GM18868 (cell line): ENCODE measurements at regions not wholly inside any gene's neighbourhood (a gene's known extent, or its start where the extent isn't known, plus 50 kb on each side); places are given as distances from the start of the nearest gene placed in this dataset.
"Not testable (repeated sequence)": the region's sequence is repeated elsewhere in the genome, so short reads cannot be mapped to it uniquely, and the experiment has no call there.

Source experiments
- ATAC-seq: cut with Tn5 transposase; IDR thresholded peaks from one replicate; pipeline ENCODE4 v1.9.1; 2021; ENCODE audit warnings: mild to moderate bottlenecking, moderate library complexity; ENCODE audit not compliant: unreplicated experiment

DNA sequence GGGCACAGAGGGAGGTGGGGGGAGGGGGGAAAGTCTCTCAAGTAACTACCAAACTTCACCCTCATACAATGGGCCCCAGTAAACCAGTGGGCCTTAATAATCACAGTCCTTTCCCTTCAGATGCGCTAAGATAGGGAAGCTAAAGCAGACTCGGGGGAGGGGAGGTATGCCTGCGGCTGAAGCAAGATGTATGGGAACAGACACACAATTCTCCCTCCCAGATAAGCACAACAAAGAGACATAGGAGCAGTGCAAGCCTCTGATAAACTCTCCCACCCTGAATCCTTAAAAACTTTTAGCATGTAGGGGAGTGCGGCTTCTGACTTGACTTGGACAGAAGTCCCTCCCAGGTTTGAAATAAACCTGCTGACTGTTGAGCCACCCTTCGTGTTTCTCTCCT is 54.7 kb downstream of the PROP1 start:
- not testable (repeated sequence) for ATAC-seq

GRCh38 chr5:177939246-177940171 is 56.5 kb downstream of the PROP1 start:
- ATAC-seq, result not testable (repeated sequence)

DNA sequence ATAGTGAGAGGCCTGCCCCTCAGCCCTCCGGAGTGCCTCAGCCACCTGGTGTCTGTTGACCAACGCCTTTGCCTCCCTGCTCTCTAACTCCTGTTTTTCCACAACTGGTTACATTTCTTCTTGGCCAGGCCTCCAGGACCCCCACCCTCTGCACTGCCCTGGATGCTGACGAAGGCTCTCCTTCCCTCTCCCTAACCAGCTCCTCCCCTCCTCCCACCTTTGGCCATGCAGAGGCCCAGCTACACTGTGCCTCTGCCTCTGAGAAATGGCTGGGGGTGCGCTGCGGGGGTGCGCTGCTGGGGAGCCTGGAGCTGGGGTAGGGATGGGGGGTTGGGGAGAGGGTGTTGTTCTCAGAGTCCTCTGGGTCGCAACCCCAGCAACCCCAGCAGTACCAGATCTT is 57.3 kb downstream of the PROP1 start:
- not testable (repeated sequence) for ATAC-seq

DNA sequence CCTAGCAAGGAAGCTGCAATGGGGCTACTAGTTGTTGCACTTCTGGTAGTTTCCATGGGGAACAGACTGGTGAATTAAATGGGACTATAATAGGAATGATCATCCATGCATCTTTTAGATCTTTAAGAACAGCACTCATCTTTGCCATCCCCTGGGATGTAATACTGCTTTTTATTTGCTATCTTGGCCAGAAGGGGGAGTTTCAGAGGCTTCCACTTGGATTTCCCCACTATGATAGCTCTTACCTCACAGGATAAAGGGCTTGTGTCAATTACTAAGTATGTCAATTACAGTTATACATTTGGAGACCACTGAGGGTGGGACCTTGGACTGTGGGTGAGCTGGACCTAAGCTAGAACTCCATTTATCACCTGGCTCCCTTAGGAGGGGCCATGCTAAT is 61.8 kb downstream of the PROP1 start:
- ATAC-seq, result not testable (repeated sequence)

GRCh38 chr5:177930269-177931022 is 65.6 kb downstream of the PROP1 start:
- ATAC-seq, result not testable (repeated sequence)

GRCh38 chr5:177929618-177930017 is 66.4 kb downstream of the PROP1 start:
- ATAC-seq, result not testable (repeated sequence)

DNA sequence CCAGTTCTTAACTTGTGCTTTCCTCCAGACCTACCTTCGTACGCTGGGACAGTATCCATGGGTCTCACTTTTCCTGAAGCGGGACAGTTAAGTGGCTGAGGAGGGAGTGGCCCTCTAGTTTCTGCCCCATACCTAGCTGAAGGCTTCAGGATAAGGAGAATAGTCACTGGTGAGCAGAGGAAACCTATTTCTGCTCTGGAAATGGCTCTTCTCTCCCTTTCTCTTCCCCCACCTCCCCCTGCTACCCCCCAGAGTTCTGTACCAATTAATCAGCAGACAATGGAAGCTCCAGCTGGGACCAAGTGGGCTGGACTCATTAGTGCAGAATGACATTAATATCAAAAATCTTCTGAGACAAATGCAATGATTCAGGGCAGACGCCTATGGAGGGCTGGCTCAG is 68.5 kb downstream of the PROP1 start:
- not testable (repeated sequence) for ATAC-seq

DNA sequence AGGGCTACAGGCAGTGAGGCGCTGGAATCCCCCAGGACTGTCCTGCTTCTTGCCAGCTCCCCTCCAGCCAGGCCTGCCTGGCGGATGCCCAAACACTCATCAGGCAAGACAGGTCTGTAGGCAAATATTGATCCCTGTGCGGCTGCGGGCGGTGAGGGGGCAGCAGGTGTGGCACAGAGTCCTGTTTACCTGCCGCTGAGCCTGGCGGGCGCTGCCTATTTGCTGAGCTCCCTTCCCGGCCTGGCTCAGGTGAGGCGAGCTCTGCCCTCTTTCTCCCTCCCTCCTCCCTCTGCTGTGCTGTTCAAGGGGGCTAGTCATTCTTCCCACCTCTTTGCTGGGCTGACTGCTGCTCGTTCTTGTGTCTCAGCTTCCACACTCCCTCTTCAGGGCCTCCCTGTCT is 71.5 kb downstream of the PROP1 start:
- ATAC-seq, result not testable (repeated sequence)

- not testable (repeated sequence) for ATAC-seq
Measured at GRCh38 chr5:177923837-177924236, 72.2 kb downstream of the PROP1 start.

DNA sequence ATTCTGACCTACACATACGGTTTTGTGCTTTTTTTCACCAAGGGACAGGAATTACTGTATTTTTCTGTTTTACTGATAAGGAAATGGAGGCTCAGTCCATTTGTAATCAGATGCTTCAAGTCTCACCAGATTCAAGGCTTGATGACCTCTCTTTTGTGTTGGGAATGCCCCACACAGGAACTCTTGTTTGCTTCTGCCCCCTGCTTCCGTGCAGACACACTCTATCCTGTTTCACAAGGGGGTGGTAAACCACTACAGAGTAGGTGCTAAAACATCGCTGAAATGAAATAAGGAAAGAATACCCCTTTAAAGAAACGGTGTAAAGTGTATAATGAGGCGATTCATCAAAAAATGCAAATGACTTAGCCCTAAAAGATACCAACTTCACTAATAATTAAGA is 72.9 kb downstream of the PROP1 start:
- not testable (repeated sequence) for ATAC-seq

DNA sequence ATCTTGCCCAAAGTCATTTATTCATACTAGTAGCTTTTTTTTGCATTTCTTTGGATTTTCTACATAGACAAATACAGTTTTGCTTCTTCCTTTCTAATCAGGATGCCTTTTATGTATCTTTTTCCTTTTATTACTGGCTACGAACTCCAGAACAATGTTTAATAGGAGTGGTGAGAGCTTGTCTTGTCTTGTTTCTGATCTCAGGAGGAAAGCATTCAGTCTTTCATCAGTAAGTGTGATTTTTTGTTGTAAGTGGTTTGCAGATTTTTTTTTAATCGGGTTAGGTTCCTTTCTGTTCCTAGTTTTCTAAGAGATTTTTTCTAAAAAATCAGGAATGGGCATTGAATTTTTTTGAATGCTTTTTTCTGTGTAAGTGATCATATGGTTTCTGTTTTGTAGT is 86.8 kb downstream of the PROP1 start:
- not testable (repeated sequence) for ATAC-seq

GRCh38 chr5:177902806-177903205 is 93.2 kb downstream of the PROP1 start:
- ATAC-seq, result not testable (repeated sequence)

DNA sequence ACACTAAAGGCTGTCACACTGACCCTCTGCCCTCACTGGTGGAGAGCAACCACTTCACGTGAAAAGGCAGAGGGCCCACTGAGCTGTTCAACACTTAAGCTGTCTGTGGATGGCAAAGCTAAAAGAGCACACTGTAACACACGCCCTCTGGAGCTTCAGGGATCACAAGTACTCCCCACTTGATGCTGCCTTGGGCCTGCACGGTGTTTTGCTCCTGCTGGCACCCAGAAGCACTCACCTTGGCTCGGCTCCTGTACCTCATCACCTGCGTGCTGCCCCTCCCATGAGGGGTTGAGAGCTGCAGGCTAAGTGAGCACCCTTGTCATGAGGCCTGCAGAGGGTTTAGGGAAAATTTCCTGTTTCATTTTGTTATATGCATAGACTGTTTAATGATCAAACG is 96.0 kb downstream of the PROP1 start:
- ATAC-seq, result not testable (repeated sequence)

DNA sequence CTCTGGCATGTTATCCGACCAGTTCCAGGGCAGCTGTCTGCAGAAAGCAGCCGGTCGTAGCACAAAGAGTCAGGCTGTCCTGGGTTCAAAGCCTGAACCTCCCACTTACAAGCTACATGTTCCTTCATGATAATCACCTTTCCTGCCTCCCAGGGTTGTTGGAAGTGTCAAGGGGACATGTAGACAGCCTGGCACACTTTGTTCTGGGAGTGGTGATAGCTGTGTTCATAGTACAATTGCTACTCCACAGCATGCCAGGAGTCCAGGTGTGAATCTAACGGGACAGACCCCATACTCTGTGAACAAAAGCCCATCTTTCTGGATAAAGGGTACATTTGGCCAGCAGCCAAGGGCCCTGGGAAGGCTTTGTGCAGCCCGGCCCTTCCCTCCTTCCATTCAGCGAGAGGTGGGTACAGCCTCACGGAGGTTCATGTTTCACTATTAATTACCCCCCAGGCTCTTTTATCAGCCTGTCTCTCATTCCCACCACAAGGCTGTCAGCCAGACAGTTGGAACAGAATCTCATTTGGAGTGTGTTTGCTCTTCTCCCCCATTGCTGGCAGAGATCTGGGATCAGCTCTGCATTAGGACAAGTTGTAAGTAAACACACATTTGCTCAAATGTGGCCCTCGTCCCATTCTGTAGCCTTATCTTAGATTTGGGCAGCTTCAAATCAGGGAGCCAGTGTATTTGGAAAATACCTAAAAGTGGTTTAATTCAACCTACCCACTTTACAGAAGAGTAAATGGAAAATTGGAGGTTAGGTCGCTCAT is 101.2 kb downstream of the PROP1 start:
- ATAC-seq, result not testable (repeated sequence)

GRCh38 chr5:177892357-177892665 is 103.7 kb downstream of the PROP1 start:
- ATAC-seq, result not testable (repeated sequence)

DNA sequence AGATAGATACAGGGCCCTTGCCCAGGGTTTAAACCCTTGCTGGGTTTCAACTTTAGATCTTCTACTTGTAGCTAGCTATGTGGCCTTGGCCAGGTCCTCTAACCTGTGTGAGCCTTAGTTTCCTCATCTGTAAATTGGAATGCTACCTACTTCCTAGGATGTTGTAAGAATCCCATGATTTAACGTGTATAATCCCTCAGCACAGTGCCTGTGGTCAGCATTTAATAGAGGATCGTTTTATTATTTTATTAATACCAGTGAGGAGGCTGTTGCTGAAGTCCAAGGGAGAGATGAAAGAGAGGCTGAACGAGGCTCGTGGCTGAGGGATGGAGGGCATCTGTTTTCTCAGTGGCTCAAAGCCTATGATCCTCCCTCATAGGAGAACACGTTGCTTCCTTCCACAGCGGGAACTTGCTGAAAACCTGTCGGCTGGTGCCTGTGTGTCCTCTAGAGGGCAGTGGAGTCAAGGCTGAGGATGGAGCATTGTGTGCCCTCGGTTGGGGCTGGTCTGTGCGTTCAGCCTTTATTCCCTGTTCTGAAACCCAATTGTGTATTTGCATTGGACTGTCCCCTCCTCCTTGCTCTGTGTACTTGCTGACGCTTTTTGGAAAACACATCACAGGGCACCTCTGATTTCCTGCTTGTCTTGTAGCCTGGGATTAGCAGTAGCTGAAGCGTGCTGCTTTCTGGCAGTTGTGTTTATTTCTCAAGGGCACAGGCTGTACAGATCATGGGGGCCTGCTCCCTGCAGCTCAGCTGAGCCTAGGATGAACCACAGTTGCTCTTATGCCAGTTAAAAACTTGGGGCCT is 104.3 kb downstream of the PROP1 start:
- ATAC-seq, result peak; percentile 87

DNA sequence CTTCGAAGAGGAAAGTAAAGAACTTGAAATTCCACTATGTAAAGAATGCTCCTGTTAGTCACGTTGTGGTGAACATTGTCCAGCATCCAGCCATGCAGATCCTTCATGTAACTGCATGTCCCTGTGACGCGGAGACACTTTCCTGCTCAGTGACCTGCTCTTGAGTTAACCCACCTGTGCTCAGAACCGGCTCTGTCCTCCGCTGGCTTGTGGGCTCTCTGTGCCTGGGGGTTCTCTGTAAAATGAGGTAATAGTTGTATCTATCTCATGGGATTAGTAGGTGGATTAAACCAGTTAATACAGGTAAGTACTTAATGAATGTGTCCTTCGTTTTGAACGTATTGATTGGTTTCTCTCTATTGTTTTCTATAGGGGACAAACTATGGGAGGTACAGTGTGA is 100.6 kb upstream of the FAM153A start:
- not testable (repeated sequence) for ATAC-seq

GRCh38 chr5:177875900-177876238 is 93.2 kb upstream of the FAM153A start:
- peak; percentile 9 for ATAC-seq

- ATAC-seq, result peak; percentile 83
Measured at GRCh38 chr5:177875013-177875899, 92.6 kb upstream of the FAM153A start.
